ENCODE measurements at regions not wholly inside any gene's neighbourhood (a gene's known extent, or its start where the extent isn't known, plus 50 kb on each side); places are given as distances from the start of the nearest gene placed in this dataset.
A peak's percentile ranks its signal among the peaks of the same experiment; 100 is the strongest.

DNA sequence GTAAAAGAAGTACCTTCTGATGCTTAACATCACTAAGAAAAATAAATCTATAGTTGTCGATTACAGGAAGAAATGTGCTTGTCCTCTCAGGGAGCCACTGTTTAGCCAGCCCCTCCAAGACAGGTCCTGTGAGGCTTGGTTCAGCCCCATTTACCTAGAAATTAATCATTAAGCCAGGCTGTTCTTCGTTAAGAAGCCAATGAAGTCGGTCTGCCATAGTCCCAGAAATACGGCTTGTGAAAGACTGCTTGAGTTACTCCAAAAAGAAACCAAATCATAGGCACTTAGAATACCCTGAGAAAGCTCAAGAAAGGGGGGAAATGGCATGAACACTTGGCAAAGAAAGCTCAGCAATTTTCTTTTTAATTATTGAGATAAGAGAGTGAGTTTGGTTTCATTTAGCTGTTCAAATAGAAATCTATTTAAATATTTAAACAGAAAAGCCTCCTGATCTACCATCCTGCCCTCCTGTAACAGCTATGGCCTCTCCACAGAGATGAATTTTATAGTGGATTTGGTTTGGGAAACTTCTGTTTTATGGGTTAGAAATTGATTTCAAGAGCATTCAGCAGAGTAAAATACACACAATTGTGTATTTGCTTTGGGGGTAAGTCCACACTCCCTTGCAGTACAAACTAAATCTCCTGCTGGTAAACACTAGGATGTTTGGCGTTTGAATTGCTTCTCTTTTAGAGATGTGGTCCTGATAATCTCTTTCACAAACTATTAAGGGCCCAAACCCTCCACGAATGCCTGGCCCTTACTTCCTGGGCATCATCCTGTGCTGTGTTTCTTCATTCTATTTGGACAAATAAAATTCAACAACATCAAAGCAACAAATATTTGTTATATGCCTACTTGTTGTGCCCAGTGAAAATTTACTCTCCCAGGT is 234.4 kb downstream of the SEC23A start (continued):
- TF ChIP-seq, protein P1, sequence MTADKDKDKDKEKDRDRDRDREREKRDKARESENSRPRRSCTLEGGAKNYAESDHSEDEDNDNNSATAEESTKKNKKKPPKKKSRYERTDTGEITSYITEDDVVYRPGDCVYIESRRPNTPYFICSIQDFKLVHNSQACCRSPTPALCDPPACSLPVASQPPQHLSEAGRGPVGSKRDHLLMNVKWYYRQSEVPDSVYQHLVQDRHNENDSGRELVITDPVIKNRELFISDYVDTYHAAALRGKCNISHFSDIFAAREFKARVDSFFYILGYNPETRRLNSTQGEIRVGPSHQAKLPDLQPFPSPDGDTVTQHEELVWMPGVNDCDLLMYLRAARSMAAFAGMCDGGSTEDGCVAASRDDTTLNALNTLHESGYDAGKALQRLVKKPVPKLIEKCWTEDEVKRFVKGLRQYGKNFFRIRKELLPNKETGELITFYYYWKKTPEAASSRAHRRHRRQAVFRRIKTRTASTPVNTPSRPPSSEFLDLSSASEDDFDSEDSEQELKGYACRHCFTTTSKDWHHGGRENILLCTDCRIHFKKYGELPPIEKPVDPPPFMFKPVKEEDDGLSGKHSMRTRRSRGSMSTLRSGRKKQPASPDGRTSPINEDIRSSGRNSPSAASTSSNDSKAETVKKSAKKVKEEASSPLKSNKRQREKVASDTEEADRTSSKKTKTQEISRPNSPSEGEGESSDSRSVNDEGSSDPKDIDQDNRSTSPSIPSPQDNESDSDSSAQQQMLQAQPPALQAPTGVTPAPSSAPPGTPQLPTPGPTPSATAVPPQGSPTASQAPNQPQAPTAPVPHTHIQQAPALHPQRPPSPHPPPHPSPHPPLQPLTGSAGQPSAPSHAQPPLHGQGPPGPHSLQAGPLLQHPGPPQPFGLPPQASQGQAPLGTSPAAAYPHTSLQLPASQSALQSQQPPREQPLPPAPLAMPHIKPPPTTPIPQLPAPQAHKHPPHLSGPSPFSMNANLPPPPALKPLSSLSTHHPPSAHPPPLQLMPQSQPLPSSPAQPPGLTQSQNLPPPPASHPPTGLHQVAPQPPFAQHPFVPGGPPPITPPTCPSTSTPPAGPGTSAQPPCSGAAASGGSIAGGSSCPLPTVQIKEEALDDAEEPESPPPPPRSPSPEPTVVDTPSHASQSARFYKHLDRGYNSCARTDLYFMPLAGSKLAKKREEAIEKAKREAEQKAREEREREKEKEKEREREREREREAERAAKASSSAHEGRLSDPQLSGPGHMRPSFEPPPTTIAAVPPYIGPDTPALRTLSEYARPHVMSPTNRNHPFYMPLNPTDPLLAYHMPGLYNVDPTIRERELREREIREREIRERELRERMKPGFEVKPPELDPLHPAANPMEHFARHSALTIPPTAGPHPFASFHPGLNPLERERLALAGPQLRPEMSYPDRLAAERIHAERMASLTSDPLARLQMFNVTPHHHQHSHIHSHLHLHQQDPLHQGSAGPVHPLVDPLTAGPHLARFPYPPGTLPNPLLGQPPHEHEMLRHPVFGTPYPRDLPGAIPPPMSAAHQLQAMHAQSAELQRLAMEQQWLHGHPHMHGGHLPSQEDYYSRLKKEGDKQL (CRISPR knock-in tag; IDR thresholded peaks at IDR 0.05; ENCODE audit: low read depth): peak; percentile 98
- TF ChIP-seq ZNF567 (CRISPR knock-in tag; IDR thresholded peaks at IDR 0.05; ENCODE audit: borderline replicate concordance): no peak
- peak; percentile 52; the same call in 1 of the 2 replicates for TF ChIP-seq SALL1 (CRISPR knock-in tag; IDR thresholded peaks at IDR 0.05)
- TF ChIP-seq XRCC5 (optimal IDR thresholded peaks at IDR 0.05; ENCODE audit: low read length): no peak
- TF ChIP-seq ZFP82 (CRISPR knock-in tag; IDR thresholded peaks at IDR 0.05; ENCODE audit: borderline replicate concordance): no peak
- no peak for TF ChIP-seq CREB3 (CRISPR knock-in tag; IDR thresholded peaks at IDR 0.05)
- TF ChIP-seq, protein P2, sequence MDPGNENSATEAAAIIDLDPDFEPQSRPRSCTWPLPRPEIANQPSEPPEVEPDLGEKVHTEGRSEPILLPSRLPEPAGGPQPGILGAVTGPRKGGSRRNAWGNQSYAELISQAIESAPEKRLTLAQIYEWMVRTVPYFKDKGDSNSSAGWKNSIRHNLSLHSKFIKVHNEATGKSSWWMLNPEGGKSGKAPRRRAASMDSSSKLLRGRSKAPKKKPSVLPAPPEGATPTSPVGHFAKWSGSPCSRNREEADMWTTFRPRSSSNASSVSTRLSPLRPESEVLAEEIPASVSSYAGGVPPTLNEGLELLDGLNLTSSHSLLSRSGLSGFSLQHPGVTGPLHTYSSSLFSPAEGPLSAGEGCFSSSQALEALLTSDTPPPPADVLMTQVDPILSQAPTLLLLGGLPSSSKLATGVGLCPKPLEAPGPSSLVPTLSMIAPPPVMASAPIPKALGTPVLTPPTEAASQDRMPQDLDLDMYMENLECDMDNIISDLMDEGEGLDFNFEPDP (CRISPR knock-in tag; conservative IDR thresholded peaks at IDR 0.05): no peak
- TF ChIP-seq REPIN1 (CRISPR knock-in tag; IDR thresholded peaks at IDR 0.05; ENCODE audit: borderline replicate concordance, low read depth): no peak; the same call in 1 of the 2 replicates
- TF ChIP-seq ZBTB7B (CRISPR knock-in tag; IDR thresholded peaks at IDR 0.05): 0 out of 2 replicates have a peak, but pooled peaks have one; percentile 11
- peak; percentile 70 for TF ChIP-seq NCOA2 (CRISPR knock-in tag; IDR thresholded peaks at IDR 0.05)
- TF ChIP-seq, protein P3, sequence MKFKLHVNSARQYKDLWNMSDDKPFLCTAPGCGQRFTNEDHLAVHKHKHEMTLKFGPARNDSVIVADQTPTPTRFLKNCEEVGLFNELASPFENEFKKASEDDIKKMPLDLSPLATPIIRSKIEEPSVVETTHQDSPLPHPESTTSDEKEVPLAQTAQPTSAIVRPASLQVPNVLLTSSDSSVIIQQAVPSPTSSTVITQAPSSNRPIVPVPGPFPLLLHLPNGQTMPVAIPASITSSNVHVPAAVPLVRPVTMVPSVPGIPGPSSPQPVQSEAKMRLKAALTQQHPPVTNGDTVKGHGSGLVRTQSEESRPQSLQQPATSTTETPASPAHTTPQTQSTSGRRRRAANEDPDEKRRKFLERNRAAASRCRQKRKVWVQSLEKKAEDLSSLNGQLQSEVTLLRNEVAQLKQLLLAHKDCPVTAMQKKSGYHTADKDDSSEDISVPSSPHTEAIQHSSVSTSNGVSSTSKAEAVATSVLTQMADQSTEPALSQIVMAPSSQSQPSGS (CRISPR knock-in tag; IDR thresholded peaks at IDR 0.05): 0 out of 2 replicates have a peak, but pooled peaks have one; percentile 23
- TF ChIP-seq RBAK (CRISPR knock-in tag; IDR thresholded peaks at IDR 0.05): no peak
- TF ChIP-seq HNRNPLL (IDR thresholded peaks at IDR 0.05; ENCODE audit: low read depth, low read length, poor library complexity, severe bottlenecking): no peak
- TF ChIP-seq, protein P4, sequence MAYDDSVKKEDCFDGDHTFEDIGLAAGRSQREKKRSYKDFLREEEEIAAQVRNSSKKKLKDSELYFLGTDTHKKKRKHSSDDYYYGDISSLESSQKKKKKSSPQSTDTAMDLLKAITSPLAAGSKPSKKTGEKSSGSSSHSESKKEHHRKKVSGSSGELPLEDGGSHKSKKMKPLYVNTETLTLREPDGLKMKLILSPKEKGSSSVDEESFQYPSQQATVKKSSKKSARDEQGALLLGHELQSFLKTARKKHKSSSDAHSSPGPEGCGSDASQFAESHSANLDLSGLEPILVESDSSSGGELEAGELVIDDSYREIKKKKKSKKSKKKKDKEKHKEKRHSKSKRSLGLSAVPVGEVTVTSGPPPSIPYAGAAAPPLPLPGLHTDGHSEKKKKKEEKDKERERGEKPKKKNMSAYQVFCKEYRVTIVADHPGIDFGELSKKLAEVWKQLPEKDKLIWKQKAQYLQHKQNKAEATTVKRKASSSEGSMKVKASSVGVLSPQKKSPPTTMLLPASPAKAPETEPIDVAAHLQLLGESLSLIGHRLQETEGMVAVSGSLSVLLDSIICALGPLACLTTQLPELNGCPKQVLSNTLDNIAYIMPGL (CRISPR knock-in tag; IDR thresholded peaks at IDR 0.05; ENCODE audit: borderline replicate concordance in 1 of 2, low read depth in 1 of 2): 0 out of 4 replicates have a peak, but pooled peaks of 1 of the 2 experiments have one; percentile 26
- TF ChIP-seq ZNF253 (CRISPR knock-in tag; IDR thresholded peaks at IDR 0.05; ENCODE audit: borderline replicate concordance): no peak
- TF ChIP-seq, protein P5, sequence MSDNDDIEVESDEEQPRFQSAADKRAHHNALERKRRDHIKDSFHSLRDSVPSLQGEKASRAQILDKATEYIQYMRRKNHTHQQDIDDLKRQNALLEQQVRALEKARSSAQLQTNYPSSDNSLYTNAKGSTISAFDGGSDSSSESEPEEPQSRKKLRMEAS (IDR thresholded peaks at IDR 0.05): no peak

Measured in HepG2 (cell line).